ENCODE measurements at regions not wholly inside any gene's neighbourhood (a gene's known extent, or its start where the extent isn't known, plus 50 kb on each side); places are given as distances from the start of the nearest gene placed in this dataset.

DNA sequence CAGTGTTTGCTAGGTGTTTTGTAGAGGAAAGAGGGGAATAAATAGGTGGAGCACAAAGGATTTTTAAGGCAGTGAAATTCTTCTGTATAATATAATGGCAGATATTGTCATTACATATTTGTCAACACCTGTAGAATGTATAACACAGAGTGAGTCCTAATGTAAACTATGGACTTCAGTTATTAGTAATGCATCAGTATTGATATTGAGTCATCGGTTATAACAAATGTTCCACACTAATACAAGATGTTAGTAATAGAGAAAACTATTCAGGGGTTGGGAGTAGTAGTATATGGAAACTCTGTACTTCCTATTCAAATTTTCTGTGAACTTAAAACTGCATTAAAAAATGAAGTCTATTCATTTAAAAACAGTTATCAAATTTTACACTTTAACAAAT is 299.2 kb downstream of the UBE3D start:
- TF ChIP-seq, protein P1, sequence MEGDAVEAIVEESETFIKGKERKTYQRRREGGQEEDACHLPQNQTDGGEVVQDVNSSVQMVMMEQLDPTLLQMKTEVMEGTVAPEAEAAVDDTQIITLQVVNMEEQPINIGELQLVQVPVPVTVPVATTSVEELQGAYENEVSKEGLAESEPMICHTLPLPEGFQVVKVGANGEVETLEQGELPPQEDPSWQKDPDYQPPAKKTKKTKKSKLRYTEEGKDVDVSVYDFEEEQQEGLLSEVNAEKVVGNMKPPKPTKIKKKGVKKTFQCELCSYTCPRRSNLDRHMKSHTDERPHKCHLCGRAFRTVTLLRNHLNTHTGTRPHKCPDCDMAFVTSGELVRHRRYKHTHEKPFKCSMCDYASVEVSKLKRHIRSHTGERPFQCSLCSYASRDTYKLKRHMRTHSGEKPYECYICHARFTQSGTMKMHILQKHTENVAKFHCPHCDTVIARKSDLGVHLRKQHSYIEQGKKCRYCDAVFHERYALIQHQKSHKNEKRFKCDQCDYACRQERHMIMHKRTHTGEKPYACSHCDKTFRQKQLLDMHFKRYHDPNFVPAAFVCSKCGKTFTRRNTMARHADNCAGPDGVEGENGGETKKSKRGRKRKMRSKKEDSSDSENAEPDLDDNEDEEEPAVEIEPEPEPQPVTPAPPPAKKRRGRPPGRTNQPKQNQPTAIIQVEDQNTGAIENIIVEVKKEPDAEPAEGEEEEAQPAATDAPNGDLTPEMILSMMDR (IDR thresholded peaks at IDR 0.05), result no peak
- TF ChIP-seq POLR2AphosphoS5 (IDR thresholded peaks at IDR 0.05; ENCODE audit: low read depth, low read length) (no peak), REST (IDR thresholded peaks at IDR 0.05; ENCODE audit: insufficient read depth in 1 of 2, low read depth in 2 of 2, low read length in 1 of 2) (no peak), TCF7L2 (IDR thresholded peaks at IDR 0.05; ENCODE audit: low read depth, low read length) (no peak), SIN3A (IDR thresholded peaks at IDR 0.05; ENCODE audit: borderline replicate concordance, insufficient read depth, low read depth, low read length) (no peak)
